ENCODE measurements at regions not wholly inside any gene's neighbourhood (a gene's known extent, or its start where the extent isn't known, plus 50 kb on each side); places are given as distances from the start of the nearest gene placed in this dataset.

- TF ChIP-seq E2F8 (IDR thresholded peaks at IDR 0.05; ENCODE audit: low read depth, partially characterized antibody): no peak
- TF ChIP-seq SMAD1 (IDR thresholded peaks at IDR 0.05; ENCODE audit: low read depth, partially characterized antibody): no peak
- no peak for TF ChIP-seq MEF2A (IDR thresholded peaks at IDR 0.05; ENCODE audit: insufficient read depth, low read depth, low read length)
- no peak for TF ChIP-seq MTA3 (IDR thresholded peaks at IDR 0.05; ENCODE audit: borderline replicate concordance, low read length)
- no peak for TF ChIP-seq GABPA (IDR thresholded peaks at IDR 0.05; ENCODE audit: low read depth)
- no peak for TF ChIP-seq TAF1 (IDR thresholded peaks at IDR 0.05; ENCODE audit: borderline replicate concordance, low read depth, low read length)
- no peak for TF ChIP-seq REST (IDR thresholded peaks at IDR 0.05; ENCODE audit: low read depth, low read length)
- TF ChIP-seq HCFC1 (IDR thresholded peaks at IDR 0.05; ENCODE audit: low read length): no peak
- TF ChIP-seq BMI1 (IDR thresholded peaks at IDR 0.05; ENCODE audit: borderline replicate concordance): no peak
- no peak for TF ChIP-seq NFXL1 (IDR thresholded peaks at IDR 0.05; ENCODE audit: borderline replicate concordance)
- TF ChIP-seq BRCA1 (IDR thresholded peaks at IDR 0.05; ENCODE audit: low read depth, low read length): no peak
- no peak for TF ChIP-seq STAT1 (conservative IDR thresholded peaks at IDR 0.05)
Observed at GRCh38 chr7:95658676-95659075, 62.4 kb upstream of the PDK4 start (continued).

Data from GM12878 (cell line).